Psoas muscle (tissue), 7 donors: ENCODE measurements at regions not wholly inside any gene's neighbourhood (a gene's known extent, or its start where the extent isn't known, plus 50 kb on each side); places are given as distances from the start of the nearest gene placed in this dataset.

Experiments used
- ATAC-seq, 4 donors: fragments of 200-7000 bp; cut with Tn5 transposase; one replicate each; pipeline ENCODE4 v1.9.1; 2020; ENCODE audit warnings: moderate library complexity in 3 of 4, mild to moderate bottlenecking in 2 of 4
- DNase-seq, 2 donors: peaks; one replicate each; pipeline ENCODE4 v3.0.0-alpha.2; 2020
- H3K27ac ChIP-seq: fragments of 200-600 bp; one replicate; pipeline ENCODE4 v1.8.0; 2022
- H3K27me3 ChIP-seq, 3 donors: fragments of 200-600 bp in 1 of 3; one replicate each; pipeline versions ENCODE4 v1.6.1 to v1.8.0; 2013 to 2022; ENCODE audit warnings: low read length in 2 of 3, mild to moderate bottlenecking in 2 of 3, moderate library complexity in 1 of 3; ENCODE audit not compliant: insufficient read depth in 3 of 3
- H3K36me3 ChIP-seq, 2 donors: fragments of 200-600 bp in 1 of 2; one replicate each; pipeline versions ENCODE4 v1.6.1 to v1.8.0; 2013 to 2022; ENCODE audit warnings: low read depth in 1 of 2, mild to moderate bottlenecking in 1 of 2, moderate library complexity in 1 of 2; ENCODE audit not compliant: insufficient read depth in 1 of 2
- H3K4me1 ChIP-seq: fragments of 200-600 bp; one replicate; pipeline ENCODE4 v1.8.0; 2022
- H3K4me3 ChIP-seq: fragments of 200-600 bp; one replicate; pipeline ENCODE4 v1.8.0; 2022; ENCODE audit warnings: mild to moderate bottlenecking
- H3K9me3 ChIP-seq: fragments of 200-600 bp; one replicate; pipeline ENCODE4 v1.8.0; 2022
- WGBS, 3 donors: extraction: QIAGEN DNeasy Blood & Tissue Kit; methylation state at CpG; one replicate each; pipeline versions ENCODE4 v1.1.6 to v1.1.7; 2013; 5-methylcytosine and 5-hydroxymethylcytosine counted together
- intact Hi-C, 2 donors: fragments of 100-400 bp; cut with DNase I; formaldehyde crosslinking; loops; one replicate each; pipeline versions ENCODE4 v1.11.0 to v1.14.2; 2022
- TF ChIP-seq, protein P1 (sequence below): fragments of 200-600 bp; IDR thresholded peaks from one replicate; pipeline ENCODE4 v1.8.0; 2022; ENCODE audit warnings: antibody characterized with exemption
- donor health status: healthy with polysubstance abuse.
- donor health status: DM: no; HTN: no; CAD: no; lungs with moderate emphysema.
- donor health status: Bipolar disorder and iron deficiency.
- donor health status: healthy.
- donor health status: DM: yes; HTN: yes; CAD: no.
- donor health status: DM: no; HTN: no; CAD: no.
- donor health status: DM: yes; HTN: yes; CAD: no.

DNA sequence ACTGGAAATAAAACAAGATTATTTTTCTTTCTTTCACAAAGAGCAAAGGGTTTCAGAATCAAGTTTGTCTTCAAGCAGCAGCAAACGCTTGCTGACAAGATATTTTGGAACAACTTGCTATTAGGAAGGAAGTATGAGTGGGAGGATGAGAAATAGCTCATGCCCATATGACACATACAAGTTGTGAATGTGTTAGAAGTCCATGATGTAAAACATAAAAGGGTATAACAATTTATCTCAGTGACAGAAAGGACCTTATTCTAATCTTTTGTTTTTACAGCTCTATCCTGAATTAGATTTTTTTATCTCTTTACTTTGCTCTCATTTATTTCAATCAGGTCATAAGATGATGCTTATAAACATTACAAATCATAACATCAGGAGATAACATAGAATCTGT, 516.6 kb upstream of the MEF2C start:
- no peak overlapping the region for H3K27ac ChIP-seq
- WGBS, 3 donors, result 58 to 78% (median 69%) methylated on average over 1 of the region's 1 CpG
- no peak for DNase-seq
- no peaks in the 10 kb centered on the region for H3K9me3 ChIP-seq
- H3K27me3 ChIP-seq, result no peaks in the 10 kb centered on the region
- no peaks in the 10 kb centered on the region for H3K36me3 ChIP-seq
- intact Hi-C loops, result no loop called here
- H3K4me1 ChIP-seq, result no peaks in the 10 kb centered on the region
- ATAC-seq, result no peak
- TF ChIP-seq, protein P1, sequence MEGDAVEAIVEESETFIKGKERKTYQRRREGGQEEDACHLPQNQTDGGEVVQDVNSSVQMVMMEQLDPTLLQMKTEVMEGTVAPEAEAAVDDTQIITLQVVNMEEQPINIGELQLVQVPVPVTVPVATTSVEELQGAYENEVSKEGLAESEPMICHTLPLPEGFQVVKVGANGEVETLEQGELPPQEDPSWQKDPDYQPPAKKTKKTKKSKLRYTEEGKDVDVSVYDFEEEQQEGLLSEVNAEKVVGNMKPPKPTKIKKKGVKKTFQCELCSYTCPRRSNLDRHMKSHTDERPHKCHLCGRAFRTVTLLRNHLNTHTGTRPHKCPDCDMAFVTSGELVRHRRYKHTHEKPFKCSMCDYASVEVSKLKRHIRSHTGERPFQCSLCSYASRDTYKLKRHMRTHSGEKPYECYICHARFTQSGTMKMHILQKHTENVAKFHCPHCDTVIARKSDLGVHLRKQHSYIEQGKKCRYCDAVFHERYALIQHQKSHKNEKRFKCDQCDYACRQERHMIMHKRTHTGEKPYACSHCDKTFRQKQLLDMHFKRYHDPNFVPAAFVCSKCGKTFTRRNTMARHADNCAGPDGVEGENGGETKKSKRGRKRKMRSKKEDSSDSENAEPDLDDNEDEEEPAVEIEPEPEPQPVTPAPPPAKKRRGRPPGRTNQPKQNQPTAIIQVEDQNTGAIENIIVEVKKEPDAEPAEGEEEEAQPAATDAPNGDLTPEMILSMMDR, result no peak
- no peak overlapping the region for H3K4me3 ChIP-seq

GRCh38 chr5:89397096-89397495, 514.1 kb upstream of the MEF2C start:
- Histone ChIP-seq H3K4me3 (no peak overlapping the region), H3K27me3 (no peaks in the 10 kb centered on the region), H3K9me3 (no peaks in the 10 kb centered on the region), H3K27ac (no peak overlapping the region), H3K36me3 (no peaks in the 10 kb centered on the region), H3K4me1 (no peaks in the 10 kb centered on the region)
- intact Hi-C loops, result no loop called here
- 83 to 95% (median 90%) methylated on average over 1 of the region's 1 CpG for WGBS, 3 donors
- DNase-seq, result no peak
- no peak for ATAC-seq
- TF ChIP-seq, protein P1, result no peak

GRCh38 chr5:89396278-89396954, 513.4 kb upstream of the MEF2C start:
- Histone ChIP-seq H3K36me3 (no peaks in the 10 kb centered on the region), H3K27me3 (no peaks in the 10 kb centered on the region), H3K9me3 (no peaks in the 10 kb centered on the region), H3K27ac (no peak overlapping the region), H3K4me1 (no peaks in the 10 kb centered on the region), H3K4me3 (no peak overlapping the region)
- intact Hi-C loops, result no loop called here
- TF ChIP-seq, protein P1, result no peak
- WGBS, 3 donors, result 43 to 58% (median 46%) methylated on average over 2 of the region's 2 CpGs
- no peak for ATAC-seq
- no peak for DNase-seq

DNA sequence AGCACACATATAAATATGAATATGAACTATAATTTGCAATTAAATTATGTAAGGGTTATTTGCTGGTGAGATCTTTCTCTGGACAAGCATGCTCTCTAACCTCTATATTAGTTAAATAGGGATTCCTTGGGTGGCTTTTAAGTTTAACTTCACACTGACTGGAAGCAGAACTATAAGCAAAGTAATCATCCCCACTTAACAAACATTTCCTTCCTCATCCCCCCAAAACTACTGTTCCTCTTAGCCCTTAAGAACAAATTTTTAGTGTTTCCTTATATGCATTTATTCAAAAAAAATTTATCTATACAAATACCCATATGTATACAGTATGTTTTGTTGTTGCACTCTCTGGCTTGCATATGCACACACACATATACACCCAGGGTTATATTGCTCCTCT, 512.1 kb upstream of the MEF2C start:
- intact Hi-C loops, result no loop called here
- no peak overlapping the region for H3K27ac ChIP-seq
- H3K9me3 ChIP-seq, result no peaks in the 10 kb centered on the region
- H3K4me3 ChIP-seq, result no peak overlapping the region
- no peaks in the 10 kb centered on the region for H3K4me1 ChIP-seq
- H3K36me3 ChIP-seq, result no peaks in the 10 kb centered on the region
- TF ChIP-seq, protein P1, result no peak
- DNase-seq, result no peak
- no peaks in the 10 kb centered on the region for H3K27me3 ChIP-seq
- ATAC-seq, result no peak

DNA sequence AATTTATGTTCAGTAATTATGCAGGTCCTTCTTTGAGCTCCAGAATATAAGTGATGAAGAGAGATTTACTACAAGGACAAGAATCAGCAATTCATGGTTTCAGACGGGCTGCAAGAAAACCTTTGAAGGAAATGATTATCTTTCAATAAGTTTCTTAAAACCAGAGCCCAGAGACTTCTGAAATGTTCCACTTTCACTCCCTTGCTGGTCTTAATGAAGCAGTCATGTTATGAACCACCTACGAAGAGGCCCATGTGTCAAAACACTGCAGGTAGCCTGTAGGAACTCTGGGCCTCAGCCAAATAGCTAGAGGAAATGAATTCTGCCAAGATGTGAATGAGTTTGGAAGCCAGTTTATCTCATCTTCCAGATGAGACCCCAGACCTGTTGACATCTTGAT, 505.9 kb upstream of the MEF2C start:
- Histone ChIP-seq H3K4me1 (no peaks in the 10 kb centered on the region), H3K27ac (no peak overlapping the region), H3K36me3 (no peaks in the 10 kb centered on the region), H3K4me3 (no peak overlapping the region), H3K27me3 (no peaks in the 10 kb centered on the region), H3K9me3 (no peaks in the 10 kb centered on the region)
- WGBS, 3 donors, result 75 to 84% (median 84%) methylated on average over 2 of the region's 2 CpGs
- TF ChIP-seq, protein P1, result no peak
- ATAC-seq, result no peak
- intact Hi-C loops, result no loop called here
- DNase-seq, result no peak
